Retinal pigment epithelial cell (primary cell): ENCODE measurements at regions not wholly inside any gene's neighbourhood (a gene's known extent, or its start where the extent isn't known, plus 50 kb on each side); places are given as distances from the start of the nearest gene placed in this dataset.

Experiments used
- DNase-seq: peaks from one replicate; pipeline ENCODE4 v3.0.0-alpha.2; 2010; ENCODE audit warnings: low read depth
- H3K4me3 ChIP-seq: 2 replicates; pipeline ENCODE4 v1.5.1; 2011; ENCODE audit warnings: mild to moderate bottlenecking, low read length, control low read depth, moderate library complexity
- TF ChIP-seq, protein P1 (sequence below): conservative IDR thresholded peaks from 2 replicates; pipeline ENCODE4 v1.5.1; 2011; ENCODE audit warnings: low read depth, low read length, control low read depth, inconsistent platforms

- no peak for DNase-seq
- H3K4me3 ChIP-seq = no peak overlapping the region
- TF ChIP-seq, protein P1, sequence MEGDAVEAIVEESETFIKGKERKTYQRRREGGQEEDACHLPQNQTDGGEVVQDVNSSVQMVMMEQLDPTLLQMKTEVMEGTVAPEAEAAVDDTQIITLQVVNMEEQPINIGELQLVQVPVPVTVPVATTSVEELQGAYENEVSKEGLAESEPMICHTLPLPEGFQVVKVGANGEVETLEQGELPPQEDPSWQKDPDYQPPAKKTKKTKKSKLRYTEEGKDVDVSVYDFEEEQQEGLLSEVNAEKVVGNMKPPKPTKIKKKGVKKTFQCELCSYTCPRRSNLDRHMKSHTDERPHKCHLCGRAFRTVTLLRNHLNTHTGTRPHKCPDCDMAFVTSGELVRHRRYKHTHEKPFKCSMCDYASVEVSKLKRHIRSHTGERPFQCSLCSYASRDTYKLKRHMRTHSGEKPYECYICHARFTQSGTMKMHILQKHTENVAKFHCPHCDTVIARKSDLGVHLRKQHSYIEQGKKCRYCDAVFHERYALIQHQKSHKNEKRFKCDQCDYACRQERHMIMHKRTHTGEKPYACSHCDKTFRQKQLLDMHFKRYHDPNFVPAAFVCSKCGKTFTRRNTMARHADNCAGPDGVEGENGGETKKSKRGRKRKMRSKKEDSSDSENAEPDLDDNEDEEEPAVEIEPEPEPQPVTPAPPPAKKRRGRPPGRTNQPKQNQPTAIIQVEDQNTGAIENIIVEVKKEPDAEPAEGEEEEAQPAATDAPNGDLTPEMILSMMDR = no peak
These were observed 147.8 kb upstream of the BCOR start for GRCh38 chrX:40245488-40246071.

- DNase-seq = no peak
- TF ChIP-seq, protein P1 = peak; percentile 12
- no peak overlapping the region for H3K4me3 ChIP-seq
These were observed 147.2 kb upstream of the BCOR start for GRCh38 chrX:40244980-40245379.

DNA sequence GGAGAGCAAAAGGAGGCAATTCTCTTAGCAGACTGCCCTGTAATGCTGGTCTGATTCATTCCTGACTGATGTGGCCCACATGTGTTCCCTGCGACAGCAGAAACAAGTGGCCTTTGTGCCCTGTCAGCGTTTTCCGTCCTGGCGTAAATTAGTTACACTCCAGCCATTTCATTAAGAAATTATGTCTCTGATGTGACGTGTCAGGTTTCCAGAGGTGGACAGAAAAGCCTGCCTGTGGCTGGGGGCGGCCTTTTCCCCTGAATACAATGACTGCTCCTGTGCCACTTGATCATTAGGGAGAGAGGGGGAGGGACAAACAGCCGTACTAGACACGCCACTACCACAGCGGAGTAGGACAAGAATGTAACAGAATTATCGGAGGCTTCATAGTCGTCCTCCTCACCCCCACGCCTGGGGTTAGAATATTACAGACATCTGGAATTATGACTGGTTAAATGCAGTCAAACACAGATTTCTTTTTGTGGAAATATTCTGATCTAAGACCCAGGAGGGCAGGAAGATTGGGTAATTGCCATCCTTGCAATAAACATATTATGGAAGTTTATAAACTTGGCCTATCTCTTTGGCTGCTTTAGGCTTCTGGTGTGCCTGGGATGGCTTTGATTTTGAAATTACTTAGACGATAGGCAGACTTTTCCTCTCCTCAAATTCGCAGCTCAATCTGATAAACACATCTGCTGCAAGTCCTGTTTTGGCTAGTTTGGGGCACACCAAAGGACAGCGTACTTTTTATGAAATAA lies 146.2 kb upstream of the BCOR start:
- DNase-seq = no peak
- TF ChIP-seq, protein P1 = no peak
- no peak overlapping the region for H3K4me3 ChIP-seq

GRCh38 chrX:40240844-40241243 lies 143.1 kb upstream of the BCOR start:
- TF ChIP-seq, protein P1 = no peak
- no peak for DNase-seq
- H3K4me3 ChIP-seq = no peak overlapping the region

- no peak for DNase-seq
These were observed 140.0 kb upstream of the BCOR start for GRCh38 chrX:40237731-40238178.

GRCh38 chrX:40230646-40231045 lies 132.9 kb upstream of the BCOR start:
- TF ChIP-seq, protein P1 = no peak
- no peak overlapping the region for H3K4me3 ChIP-seq
- no peak for DNase-seq

More at GRCh38 chrX:40237731-40238178, 140.0 kb upstream of the BCOR start:
- TF ChIP-seq, protein P1 = no peak
- H3K4me3 ChIP-seq = no peak overlapping the region

DNA sequence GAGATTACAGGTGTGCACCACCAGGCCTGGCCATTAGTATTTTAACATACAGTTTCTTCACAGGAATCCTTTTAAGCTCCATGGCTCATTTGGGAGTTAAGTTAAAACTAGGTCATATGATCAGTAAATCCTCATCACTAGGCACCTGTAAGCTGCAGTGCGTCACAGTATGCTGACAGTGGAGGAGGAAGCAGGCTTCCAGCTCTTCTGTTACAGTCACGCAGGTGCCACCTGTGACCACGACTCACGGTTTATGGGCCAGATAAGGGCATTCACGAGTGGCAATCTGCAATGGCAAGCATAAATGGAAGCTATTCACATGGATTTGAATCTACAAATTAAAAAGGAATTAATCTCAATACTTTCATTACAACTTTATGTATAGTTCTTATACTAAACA lies 129.4 kb upstream of the BCOR start:
- TF ChIP-seq, protein P1 = no peak
- H3K4me3 ChIP-seq = no peak overlapping the region
- DNase-seq = peak; percentile 13
